PFSK-1 (cell line): ENCODE measurements at regions not wholly inside any gene's neighbourhood (a gene's known extent, or its start where the extent isn't known, plus 50 kb on each side); places are given as distances from the start of the nearest gene placed in this dataset.

Experiments used
- FOXP2 ChIP-seq: optimal IDR thresholded peaks from 2 replicates; pipeline ENCODE3; 2011; ENCODE audit warnings: borderline replicate concordance, control low read depth, inconsistent platforms; ENCODE audit not compliant: insufficient read depth; ENCODE audit errors: extremely low read length, extremely low read depth
- POLR2AphosphoS5 ChIP-seq: IDR thresholded peaks from 2 replicates; pipeline ENCODE4 v1.6.1; 2012; ENCODE audit warnings: low read depth, mild to moderate bottlenecking, control low read depth, low read length, moderate library complexity
- SIN3A ChIP-seq: IDR thresholded peaks from 2 replicates; pipeline ENCODE4 v1.6.1; 2012; ENCODE audit warnings: mild to moderate bottlenecking, low read length, moderate library complexity, borderline replicate concordance; ENCODE audit not compliant: insufficient read depth
- TAF1 ChIP-seq: IDR thresholded peaks from 2 replicates; pipeline ENCODE4 v1.6.1; 2012; ENCODE audit warnings: low read length, control low read depth, borderline replicate concordance; ENCODE audit not compliant: insufficient read depth
- TF ChIP-seq, protein P1 (sequence below), 2 experiments: IDR thresholded peaks; 2 replicates each; pipeline versions ENCODE4 v1.6.1 to v1.8.0; 2011 to 2012; ENCODE audit warnings: low read depth in 2 of 2, low read length in 2 of 2, control low read depth in 1 of 2, inconsistent platforms in 1 of 2, mild to moderate bottlenecking in 1 of 2, moderate library complexity in 1 of 2; ENCODE audit not compliant: insufficient read depth in 1 of 2

DNA sequence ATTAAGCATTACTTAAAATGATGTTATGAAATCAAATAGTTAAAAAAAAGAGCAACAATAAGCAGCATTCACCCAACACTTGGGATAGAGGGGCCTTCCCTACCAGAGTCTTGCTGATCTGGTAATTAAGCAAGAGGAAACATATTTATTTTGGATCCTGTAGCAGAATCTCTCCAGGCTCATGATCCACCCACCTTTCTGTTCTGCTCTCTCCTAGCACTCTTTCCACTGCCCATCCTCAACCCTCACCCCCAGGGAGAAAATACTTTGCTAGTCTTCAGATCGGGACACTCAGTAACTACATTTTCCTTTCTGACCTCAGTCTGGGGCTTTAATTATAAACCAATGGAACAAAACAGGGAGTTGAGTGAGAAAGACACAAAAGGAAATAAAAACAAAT lies 1541.9 kb downstream of the AACS start:
- no peak for TF ChIP-seq SIN3A
- TF ChIP-seq, protein P1, sequence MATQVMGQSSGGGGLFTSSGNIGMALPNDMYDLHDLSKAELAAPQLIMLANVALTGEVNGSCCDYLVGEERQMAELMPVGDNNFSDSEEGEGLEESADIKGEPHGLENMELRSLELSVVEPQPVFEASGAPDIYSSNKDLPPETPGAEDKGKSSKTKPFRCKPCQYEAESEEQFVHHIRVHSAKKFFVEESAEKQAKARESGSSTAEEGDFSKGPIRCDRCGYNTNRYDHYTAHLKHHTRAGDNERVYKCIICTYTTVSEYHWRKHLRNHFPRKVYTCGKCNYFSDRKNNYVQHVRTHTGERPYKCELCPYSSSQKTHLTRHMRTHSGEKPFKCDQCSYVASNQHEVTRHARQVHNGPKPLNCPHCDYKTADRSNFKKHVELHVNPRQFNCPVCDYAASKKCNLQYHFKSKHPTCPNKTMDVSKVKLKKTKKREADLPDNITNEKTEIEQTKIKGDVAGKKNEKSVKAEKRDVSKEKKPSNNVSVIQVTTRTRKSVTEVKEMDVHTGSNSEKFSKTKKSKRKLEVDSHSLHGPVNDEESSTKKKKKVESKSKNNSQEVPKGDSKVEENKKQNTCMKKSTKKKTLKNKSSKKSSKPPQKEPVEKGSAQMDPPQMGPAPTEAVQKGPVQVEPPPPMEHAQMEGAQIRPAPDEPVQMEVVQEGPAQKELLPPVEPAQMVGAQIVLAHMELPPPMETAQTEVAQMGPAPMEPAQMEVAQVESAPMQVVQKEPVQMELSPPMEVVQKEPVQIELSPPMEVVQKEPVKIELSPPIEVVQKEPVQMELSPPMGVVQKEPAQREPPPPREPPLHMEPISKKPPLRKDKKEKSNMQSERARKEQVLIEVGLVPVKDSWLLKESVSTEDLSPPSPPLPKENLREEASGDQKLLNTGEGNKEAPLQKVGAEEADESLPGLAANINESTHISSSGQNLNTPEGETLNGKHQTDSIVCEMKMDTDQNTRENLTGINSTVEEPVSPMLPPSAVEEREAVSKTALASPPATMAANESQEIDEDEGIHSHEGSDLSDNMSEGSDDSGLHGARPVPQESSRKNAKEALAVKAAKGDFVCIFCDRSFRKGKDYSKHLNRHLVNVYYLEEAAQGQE (IDR thresholded peaks at IDR 0.05; ENCODE audit: insufficient read depth in 1 of 2, low read depth in 2 of 2, low read length in 2 of 2), result no peak
- no peak for TF ChIP-seq POLR2AphosphoS5
- no peak for TF ChIP-seq FOXP2
- TF ChIP-seq TAF1, result no peak

DNA sequence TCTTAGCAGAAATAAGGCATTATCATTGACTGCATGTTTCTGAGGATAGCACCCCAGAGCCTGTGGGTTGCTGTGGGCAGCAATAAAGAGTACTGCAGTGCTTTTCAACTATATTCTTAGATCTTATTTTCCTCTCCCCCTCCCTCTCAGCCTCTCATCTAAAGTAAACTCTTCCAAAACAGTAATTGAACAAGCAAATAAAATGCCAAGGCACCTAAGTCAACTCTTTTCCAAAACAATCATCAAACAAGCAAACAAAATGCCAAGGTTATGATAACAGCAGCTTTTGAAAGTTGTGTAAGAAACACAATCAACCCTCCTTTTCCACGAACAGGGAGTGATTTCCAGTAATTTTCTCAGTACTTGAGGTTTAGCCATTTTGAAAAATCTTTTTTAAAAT lies 1542.6 kb downstream of the AACS start:
- TF ChIP-seq SIN3A (no peak), FOXP2 (no peak), POLR2AphosphoS5 (no peak), TAF1 (no peak)
- TF ChIP-seq, protein P1 (IDR thresholded peaks at IDR 0.05; ENCODE audit: insufficient read depth in 1 of 2, low read depth in 2 of 2, low read length in 2 of 2), result no peak

DNA sequence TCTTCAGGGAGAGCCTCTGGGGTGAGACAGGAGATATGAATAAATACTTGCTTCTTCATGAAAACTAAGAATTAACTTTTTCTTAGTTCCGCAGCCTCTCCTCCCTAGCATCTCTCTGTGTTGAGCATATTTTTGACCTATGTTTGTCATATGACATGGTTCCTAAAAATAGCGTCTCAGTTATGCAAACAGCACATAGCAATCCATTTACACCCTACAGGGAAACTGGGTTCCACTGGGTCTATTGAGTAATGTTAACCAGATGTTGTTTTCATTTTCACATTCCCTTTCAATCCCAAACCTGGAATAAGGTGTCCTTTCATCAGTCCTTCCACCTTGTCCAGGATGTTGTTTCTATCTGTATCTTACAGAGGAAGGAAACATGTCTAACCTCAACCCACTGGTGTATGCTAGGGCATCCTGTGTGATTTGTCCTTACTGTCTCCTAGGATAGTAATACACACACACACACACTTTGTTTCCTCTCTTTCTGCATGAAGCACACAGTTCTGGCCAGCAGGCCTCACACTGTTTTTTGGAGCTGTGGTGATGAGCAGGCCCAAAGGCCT lies 1543.5 kb downstream of the AACS start:
- TF ChIP-seq SIN3A (no peak), FOXP2 (no peak), POLR2AphosphoS5 (no peak), TAF1 (no peak)
- TF ChIP-seq, protein P1 (IDR thresholded peaks at IDR 0.05; ENCODE audit: insufficient read depth in 1 of 2, low read depth in 2 of 2, low read length in 2 of 2), result no peak

DNA sequence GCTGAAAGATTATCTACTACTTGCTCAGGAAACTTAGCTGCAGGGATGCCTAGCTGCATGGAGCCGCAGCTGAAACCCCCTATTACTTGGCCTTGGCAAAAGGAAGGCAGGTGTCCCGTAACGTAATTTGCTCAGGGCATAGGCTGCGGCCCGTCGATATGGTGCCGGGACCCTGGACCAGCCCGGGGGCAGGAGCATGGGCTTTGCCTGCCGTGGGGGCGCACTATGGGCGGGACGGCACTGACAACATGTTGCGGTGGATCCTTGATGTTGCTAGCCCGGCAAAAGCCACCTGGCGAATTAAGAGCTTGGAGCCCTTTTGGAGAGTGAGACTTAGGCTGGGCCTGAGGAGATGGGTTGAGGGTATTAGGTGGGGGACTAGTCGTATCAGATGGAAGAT lies 1551.2 kb downstream of the AACS start:
- TF ChIP-seq, protein P1 (IDR thresholded peaks at IDR 0.05; ENCODE audit: insufficient read depth in 1 of 2, low read depth in 2 of 2, low read length in 2 of 2), result no peak
- no peak for TF ChIP-seq POLR2AphosphoS5
- TF ChIP-seq FOXP2, result no peak
- no peak for TF ChIP-seq TAF1
- no peak for TF ChIP-seq SIN3A

DNA sequence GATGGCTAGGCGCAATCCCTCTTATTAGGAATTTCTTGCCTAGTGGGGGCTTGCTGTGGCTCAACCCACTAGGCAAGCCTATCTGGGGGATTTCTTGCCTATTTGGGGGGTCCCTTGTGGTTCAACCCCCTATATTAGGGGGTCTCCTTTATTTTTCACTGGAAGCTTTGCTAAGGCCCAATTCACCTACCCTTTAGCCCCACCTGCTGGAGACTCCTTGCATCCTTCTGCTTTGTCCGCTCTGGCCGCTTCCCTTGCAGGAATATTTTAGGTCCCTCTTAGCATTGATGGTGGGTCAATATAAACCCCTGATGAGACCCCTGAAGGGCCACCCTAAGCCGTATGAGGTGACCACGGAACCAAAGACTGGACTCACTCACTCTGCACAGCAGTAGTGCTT lies 1552.1 kb downstream of the AACS start:
- no peak for TF ChIP-seq SIN3A

DNA sequence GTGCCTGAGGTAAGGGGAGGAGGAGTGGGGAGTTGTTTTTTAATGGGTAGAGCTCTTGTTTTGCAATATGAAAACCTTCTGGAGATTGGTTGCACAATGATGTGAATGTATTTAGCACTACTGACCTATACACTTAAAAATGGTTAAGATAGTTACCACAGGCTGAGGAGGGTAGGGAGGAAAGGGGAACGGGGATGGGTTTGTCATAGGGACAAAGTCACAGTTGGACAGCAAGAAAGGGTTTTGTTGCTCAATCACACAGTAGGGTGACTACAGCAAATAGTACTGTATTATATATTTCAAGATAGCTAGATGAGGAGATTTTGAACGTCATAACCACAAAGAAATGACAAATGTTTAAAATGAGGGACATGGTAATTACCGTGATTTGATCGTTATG lies 1562.4 kb downstream of the AACS start:
- TF ChIP-seq TAF1 (no peak), SIN3A (no peak), FOXP2 (no peak), POLR2AphosphoS5 (no peak)
- TF ChIP-seq, protein P1 (IDR thresholded peaks at IDR 0.05; ENCODE audit: insufficient read depth in 1 of 2, low read depth in 2 of 2, low read length in 2 of 2), result no peak
